Right lung (tissue), 2 donors: ENCODE measurements at regions not wholly inside any gene's neighbourhood (a gene's known extent, or its start where the extent isn't known, plus 50 kb on each side); places are given as distances from the start of the nearest gene placed in this dataset.
"Not testable (repeated sequence)": the region's sequence is repeated elsewhere in the genome, so short reads cannot be mapped to it uniquely, and the experiment has no call there.

Experiments
- DNase-seq, 2 donors: peaks; one replicate each; pipeline ENCODE4 v3.0.0-alpha.2; 2013

DNA sequence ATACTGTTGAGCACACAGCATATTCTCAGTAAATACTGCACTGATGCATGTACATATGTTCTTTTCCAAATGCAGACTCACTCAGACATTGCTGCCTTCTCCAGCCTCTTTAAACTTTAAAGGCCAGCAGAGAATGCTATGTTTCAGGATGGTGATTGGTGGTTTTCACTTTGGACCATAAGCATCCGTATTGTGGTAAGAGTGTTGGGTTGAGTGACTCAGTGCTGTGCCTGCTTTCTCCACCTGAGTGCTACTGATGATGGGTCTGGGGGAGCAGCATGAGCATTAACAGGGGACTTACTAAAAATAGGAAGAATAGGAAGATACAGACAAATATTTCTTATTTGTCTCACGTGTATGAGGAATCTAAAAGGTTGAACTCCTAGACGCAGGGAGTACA is 56.3 kb upstream of the ZNF92 start:
- DNase-seq, result no peak

GRCh38 chr7:65310761-65311160 is 62.9 kb upstream of the ZNF92 start:
- DNase-seq, result no peak

DNA sequence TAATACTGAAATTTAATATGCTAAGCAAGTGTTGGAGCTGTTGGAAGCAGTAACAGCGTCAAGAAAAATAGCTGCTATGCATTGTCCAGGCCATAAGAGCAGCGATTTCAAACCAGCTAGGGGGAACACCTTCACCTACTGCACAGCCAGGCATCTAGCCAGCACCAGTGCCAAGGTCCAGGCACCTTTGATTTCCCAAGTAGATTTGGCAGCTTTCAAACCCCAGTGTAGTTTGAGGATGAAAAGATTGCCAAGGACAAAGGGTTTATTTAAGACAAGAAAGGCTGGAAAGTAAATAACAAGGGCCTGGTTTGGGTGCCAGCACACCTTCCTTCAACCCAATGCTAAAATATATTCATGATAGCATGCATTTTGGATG is 65.4 kb upstream of the ZNF92 start:
- DNase-seq, result no peak

DNA sequence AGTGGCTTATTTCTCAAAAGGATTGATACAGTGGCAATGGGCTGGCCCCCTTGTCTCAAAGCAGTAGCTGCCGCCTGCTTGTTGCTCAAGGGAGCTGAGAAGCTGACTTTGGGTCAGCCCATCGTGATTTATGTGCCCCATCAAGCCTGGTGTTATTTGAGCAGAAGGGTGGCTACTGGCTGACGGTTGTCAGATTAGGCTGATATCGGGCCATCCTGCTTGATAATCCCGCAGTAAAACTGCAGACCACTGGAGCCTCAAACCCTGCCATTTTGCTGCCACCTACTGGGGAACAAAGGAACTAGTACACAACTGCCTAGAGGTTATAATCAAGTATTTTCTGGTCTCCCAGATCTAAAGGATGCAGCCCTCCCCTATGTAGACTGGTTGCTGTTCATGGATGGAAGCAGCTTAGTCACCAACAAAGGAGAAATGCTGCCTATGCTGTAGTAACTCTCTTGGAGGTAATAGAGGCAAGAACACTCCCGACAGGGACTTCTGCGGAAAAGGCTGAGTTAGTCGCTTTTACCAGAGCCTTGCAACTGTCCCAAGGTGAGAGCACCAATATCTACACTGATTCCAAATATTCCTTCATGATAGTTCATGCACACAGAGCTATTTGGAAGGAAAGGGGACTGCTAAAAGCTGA is 65.9 kb upstream of the ZNF92 start:
- peak; percentile 42 to 53 for DNase-seq

DNA sequence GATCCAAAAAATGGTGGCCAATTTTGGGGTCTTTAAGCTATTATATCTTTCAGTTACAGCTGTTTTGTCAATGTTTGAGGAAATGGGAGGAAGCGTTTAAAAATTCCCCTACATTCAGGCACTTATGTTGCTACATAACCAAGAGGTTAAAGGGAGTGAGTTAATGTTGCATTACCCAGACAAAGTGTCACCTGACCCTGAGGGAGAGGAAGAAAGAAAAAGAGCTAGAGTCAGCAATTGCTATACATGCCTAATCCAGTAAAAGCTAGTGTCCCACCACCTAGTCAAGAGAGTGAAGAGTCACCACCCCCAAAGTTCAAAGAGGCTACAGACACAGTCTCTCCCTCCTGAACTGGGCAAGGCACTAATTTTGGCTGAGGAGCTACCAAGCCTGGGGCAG is 69.5 kb upstream of the ZNF92 start:
- DNase-seq, result no peak

GRCh38 chr7:65302883-65303282 is 70.8 kb upstream of the ZNF92 start:
- no peak for DNase-seq

DNA sequence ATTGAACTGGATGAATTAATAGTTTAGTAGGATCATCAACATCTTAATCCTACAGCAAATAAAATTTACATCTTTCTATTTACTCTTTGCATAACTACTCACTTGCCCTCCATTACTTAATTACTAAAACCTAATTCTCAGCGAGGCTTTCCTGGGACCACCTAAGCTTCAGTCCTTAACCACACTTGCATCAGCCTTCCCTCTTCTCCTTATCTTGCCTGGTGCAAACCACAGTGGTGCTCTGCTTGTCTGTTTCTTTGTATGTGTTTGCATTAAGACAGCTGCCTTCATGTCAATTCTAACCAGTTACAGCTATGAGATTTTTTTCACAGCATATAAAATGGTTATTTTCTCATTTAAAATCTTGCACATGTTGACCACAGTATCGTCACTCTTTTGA is 72.6 kb upstream of the ZNF92 start:
- no peak for DNase-seq

GRCh38 chr7:65295409-65295808 is 78.2 kb upstream of the ZNF92 start:
- no peak for DNase-seq

GRCh38 chr7:65290340-65290739 is 83.3 kb upstream of the ZNF92 start:
- not testable (repeated sequence) for DNase-seq

GRCh38 chr7:65287023-65287422 is 86.6 kb upstream of the ZNF92 start:
- DNase-seq, result no peak

GRCh38 chr7:65285906-65286864 is 87.5 kb upstream of the ZNF92 start:
- DNase-seq, result no peak

DNA sequence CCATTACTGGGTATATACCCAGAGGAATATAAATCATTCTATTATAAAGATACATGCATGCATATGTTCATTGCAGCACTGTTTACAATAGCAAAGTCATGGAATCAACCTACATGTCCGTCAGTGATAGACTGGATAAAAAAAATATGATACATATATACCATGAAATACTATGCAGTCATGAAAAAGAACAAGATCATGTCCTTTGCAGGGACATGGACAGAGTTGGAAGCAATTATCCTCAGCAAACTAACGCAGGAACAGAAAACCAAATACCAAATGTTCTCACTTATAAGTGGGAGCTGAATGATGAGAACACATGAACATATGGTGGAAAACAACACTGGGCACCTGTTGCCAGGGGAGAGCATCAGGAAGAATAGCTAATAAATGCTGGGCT is 88.4 kb upstream of the ZNF92 start:
- DNase-seq, result not testable (repeated sequence)

DNA sequence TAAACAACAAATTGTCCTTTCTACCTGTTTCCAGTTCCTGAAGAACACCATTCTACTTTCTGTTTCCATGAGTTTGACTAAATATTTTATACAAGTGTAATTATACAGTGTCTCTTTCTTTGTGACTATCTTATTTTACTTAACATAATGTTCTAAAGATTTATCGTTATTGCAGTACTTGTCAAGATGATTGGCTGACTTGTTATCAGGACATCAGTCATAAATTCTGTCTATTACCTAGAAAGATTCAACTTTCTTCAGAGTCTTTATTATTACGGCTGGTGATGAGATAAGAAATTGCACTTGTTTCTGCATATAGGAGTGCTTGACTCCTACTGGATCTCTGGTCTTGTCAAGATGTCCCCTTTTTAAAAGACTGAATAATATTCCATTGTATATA is 93.9 kb upstream of the ZNF92 start:
- DNase-seq, result no peak

DNA sequence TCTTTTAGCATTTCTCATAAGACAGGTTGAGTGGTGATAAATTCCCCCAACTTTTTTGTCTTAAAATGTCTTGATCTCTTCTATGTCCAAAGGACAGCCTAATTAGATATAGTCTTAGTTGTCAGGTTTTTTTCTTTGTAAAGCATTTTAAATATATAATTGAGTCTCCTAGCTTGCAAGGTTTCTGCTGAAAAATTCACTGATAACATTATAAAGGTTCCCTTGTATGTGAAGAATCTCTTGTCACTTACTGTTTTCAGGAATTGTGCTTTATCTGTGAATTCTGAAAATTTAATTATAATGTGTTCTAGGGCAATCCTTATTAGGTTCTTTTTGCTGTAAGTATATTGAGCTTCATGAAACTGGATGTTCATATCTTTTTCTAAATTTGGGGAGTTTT is 96.8 kb upstream of the ZNF92 start:
- no peak for DNase-seq

GRCh38 chr7:65271502-65271901 is 102.2 kb upstream of the ZNF92 start:
- DNase-seq, result not testable (repeated sequence)

DNA sequence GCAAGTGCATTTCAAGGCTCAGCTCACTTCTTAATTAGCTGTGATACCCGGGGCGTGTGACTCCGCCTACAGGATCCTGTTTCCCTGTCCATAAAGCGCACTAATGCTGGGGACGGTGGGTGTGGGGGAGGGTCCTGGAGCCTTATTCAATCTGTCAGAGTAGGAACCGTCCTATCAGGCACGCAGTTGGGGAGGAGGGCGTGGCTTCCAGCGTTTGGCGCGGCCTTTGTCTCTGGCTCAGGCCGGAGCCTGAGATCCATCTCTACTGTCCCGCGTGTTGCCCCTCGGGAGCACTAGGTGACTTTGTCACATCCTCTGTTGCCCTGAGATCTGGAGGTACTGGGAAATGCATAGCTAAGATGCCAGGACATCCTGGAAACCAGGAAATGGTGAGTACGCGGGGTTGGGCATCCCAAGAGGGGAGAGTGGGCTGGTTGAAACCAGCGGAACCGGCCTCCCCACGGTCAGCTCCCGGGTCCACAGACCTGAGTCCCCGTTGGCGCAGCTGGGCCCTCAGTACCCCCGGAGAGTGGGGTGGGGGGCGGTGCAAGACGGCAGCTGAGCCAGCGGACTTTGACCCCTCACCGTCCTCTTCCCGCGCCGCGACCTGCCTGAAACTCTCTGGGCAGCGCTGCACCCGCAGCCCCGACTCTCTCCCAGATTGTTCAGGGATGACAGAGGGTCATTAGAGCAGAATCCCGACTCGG is 104.4 kb upstream of the ZNF92 start:
- DNase-seq, result peak; percentile 62 to 75

- DNase-seq, result no peak
These were observed 104.9 kb upstream of the ZNF92 start for GRCh38 chr7:65268782-65269149.

DNA sequence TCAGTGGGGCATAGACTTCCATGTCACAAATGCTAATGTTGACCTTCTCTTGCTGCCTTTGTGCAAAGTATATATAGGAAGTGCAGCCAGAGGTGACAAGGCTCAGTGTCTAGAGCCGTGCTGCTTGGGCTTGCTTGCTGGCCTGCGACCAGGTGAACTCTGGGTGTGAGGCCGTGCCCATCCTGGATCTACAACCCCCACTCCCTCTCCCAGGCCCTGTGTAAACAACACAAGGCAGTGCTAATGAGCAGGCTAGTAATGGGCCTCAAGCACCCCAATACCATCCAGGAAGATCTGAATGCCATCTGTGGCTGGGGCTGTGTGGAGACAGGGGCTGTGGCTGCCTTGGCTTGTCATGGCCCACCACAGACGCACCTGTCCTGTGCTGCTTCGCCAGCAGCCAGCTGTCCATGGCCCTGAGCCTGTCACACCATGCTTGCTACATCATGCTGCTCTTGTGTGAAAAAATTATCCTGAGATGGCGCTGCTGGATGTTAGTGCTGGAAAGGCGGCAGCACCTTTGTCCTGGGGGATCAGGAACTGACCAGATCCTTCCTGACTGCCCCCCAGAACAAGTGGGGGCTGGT is 107.6 kb upstream of the ZNF92 start:
- no peak for DNase-seq

DNA sequence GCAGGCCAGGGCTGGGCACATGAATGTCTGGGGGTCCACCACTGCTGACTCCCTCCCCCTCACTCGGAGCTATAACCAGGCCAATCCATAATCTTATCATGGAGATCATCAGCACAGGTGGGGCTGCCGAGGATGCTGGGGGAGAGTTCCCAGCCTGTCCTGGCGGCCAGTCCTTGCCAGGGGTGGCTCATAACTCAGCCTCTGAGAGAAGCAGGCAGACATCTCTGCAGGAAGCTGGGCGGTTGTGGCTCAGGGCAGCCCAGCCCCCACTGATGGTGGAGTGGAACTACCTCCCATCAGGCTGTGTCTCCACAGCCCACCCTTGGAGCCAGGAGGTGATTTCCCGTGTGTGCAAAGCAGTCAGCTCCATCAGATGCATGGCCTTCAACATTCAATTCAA is 109.4 kb upstream of the ZNF92 start:
- DNase-seq, result no peak

GRCh38 chr7:65260673-65261072 is 113.0 kb upstream of the ZNF92 start:
- not testable (repeated sequence) for DNase-seq

GRCh38 chr7:65259864-65260525 is 113.7 kb upstream of the ZNF92 start:
- DNase-seq, result not testable (repeated sequence)

- DNase-seq, result no peak
These were observed 119.6 kb upstream of the ZNF92 start for GRCh38 chr7:65254061-65254460.
